SU-DHL-6 (cell line): ENCODE measurements at regions not wholly inside any gene's neighbourhood (a gene's known extent, or its start where the extent isn't known, plus 50 kb on each side); places are given as distances from the start of the nearest gene placed in this dataset.

Source experiments
- EZH2phosphoT487 ChIP-seq: fragments of 200-600 bp; sonication (generic), shearing (Covaris generic); conservative IDR thresholded peaks from 2 replicates; pipeline ENCODE4 v1.6.1; 2018; ENCODE audit warnings: mild to moderate bottlenecking, antibody characterized with exemption, low read length, moderate library complexity, mixed read lengths
- TF ChIP-seq, protein P1 (sequence below): fragments of 200-600 bp; sonication (generic); IDR thresholded peaks from one replicate; pipeline ENCODE4 v1.5.1; 2017; ENCODE audit warnings: antibody characterized with exemption, mild to moderate bottlenecking, low read length, moderate library complexity; ENCODE audit not compliant: insufficient read depth, poor library complexity, severe bottlenecking

DNA sequence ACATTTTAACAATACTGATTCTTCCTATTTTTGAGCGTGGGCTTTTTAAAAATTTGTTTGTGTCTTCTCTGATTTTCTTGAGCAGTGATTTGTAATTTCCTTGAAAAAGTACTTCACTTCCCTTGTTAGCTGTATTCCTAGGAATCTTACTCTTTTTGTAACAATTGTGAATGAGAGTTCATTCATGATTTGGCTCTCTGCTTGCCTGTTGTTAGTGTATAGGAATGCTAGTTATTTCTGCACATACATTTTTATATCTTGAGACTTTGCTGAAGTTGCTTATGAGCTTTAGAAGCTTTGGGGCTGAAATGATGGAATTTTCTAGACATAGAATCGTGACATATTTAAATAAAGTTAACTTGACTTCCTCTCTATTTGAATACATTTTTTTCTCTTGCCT, 582.8 kb upstream of the BCHE start:
- TF ChIP-seq, protein P1, sequence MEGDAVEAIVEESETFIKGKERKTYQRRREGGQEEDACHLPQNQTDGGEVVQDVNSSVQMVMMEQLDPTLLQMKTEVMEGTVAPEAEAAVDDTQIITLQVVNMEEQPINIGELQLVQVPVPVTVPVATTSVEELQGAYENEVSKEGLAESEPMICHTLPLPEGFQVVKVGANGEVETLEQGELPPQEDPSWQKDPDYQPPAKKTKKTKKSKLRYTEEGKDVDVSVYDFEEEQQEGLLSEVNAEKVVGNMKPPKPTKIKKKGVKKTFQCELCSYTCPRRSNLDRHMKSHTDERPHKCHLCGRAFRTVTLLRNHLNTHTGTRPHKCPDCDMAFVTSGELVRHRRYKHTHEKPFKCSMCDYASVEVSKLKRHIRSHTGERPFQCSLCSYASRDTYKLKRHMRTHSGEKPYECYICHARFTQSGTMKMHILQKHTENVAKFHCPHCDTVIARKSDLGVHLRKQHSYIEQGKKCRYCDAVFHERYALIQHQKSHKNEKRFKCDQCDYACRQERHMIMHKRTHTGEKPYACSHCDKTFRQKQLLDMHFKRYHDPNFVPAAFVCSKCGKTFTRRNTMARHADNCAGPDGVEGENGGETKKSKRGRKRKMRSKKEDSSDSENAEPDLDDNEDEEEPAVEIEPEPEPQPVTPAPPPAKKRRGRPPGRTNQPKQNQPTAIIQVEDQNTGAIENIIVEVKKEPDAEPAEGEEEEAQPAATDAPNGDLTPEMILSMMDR, result no peak
- TF ChIP-seq EZH2phosphoT487, result no peak
